SK-N-SH (cell line): ENCODE measurements at regions not wholly inside any gene's neighbourhood (a gene's known extent, or its start where the extent isn't known, plus 50 kb on each side); places are given as distances from the start of the nearest gene placed in this dataset.

ENCODE experiments used
- CTCF ChIA-PET: fragments of 300-600, 350-600 bp; formaldehyde crosslinking; extraction: SDS; loops from one replicate; lab custom pipeline; 2021; lab: Yijun Ruan, JAX
- POLR2A ChIA-PET: fragments of 350-600 bp; sonication (Branson Sonifier 250); formaldehyde crosslinking; extraction: SDS; loops from one replicate; lab custom pipeline; 2020; ENCODE audit warnings: antibody characterized with exemption, inconsistent platforms; lab: Yijun Ruan, JAX
- DNase-seq: peaks from one replicate; pipeline ENCODE4 v3.0.0; 2012
- H2AFZ ChIP-seq: fragments of 200-600 bp; sonication (generic); 2 replicates; pipeline ENCODE4 v1.8.1; 2016; ENCODE audit warnings: antibody characterized with exemption, mild to moderate bottlenecking, low read depth
- H3F3A ChIP-seq: fragments of 200-600 bp; sonication (generic); replicated peaks from 2 replicates; pipeline ENCODE3; 2016; ENCODE audit warnings: antibody characterized with exemption, mild to moderate bottlenecking; ENCODE audit not compliant: insufficient read depth
- H3K27ac ChIP-seq, 2 experiments: fragments of 200-500 bp in 1 of 2; fragments of 200-600 bp in 1 of 2; sonication (Bioruptor generic) in 1 of 2; sonication (generic), shearing (Covaris generic) in 1 of 2; 2 replicates each; pipeline versions ENCODE4 v1.5.1 to v1.6.1; 2014 to 2016; ENCODE audit warnings: low read depth in 2 of 2, inconsistent platforms in 1 of 2, low read length in 1 of 2, mild to moderate bottlenecking in 1 of 2, mixed read lengths in 1 of 2
- H3K27me3 ChIP-seq: fragments of 200-600 bp; sonication (generic), shearing (Covaris generic); 2 replicates; pipeline ENCODE4 v1.6.1; 2016; ENCODE audit warnings: mixed run types; ENCODE audit not compliant: insufficient read depth
- H3K36me3 ChIP-seq, 2 experiments: fragments of 200-500 bp in 1 of 2; fragments of 200-600 bp in 1 of 2; sonication (Bioruptor generic) in 1 of 2; sonication (generic) in 1 of 2; replicated peaks in 1 of 2; 2 replicates each; pipeline versions ENCODE3 to v1.5.1; 2014 to 2016; ENCODE audit warnings: low read length in 1 of 2, mild to moderate bottlenecking in 1 of 2; ENCODE audit not compliant: insufficient read depth in 2 of 2, control insufficient read depth in 1 of 2
- H3K4me1 ChIP-seq, 2 experiments: fragments of 200-500 bp in 1 of 2; fragments of 200-600 bp in 1 of 2; sonication (Bioruptor generic) in 1 of 2; sonication (generic), shearing (Covaris generic) in 1 of 2; 2 replicates each; pipeline versions ENCODE4 v1.5.1 to v1.6.1; 2014 to 2016; ENCODE audit warnings: low read depth in 1 of 2, low read length in 1 of 2, mixed run types in 1 of 2; ENCODE audit not compliant: insufficient read depth in 2 of 2, control insufficient read depth in 1 of 2
- H3K4me2 ChIP-seq: fragments of 200-600 bp; sonication (generic), shearing (Covaris generic); 2 replicates; pipeline ENCODE4 v1.6.1; 2017; ENCODE audit warnings: mixed run types
- H3K4me3 ChIP-seq, 2 experiments: fragments of 200-500 bp in 1 of 2; fragments of 200-600 bp in 1 of 2; sonication (Bioruptor generic) in 1 of 2; sonication (generic), shearing (Covaris generic) in 1 of 2; 2 replicates each; pipeline versions ENCODE4 v1.5.1 to v1.8.1; 2014 to 2016; ENCODE audit warnings: low read depth in 2 of 2, inconsistent platforms in 1 of 2, low read length in 1 of 2, mild to moderate bottlenecking in 1 of 2, mixed read lengths in 1 of 2, moderate library complexity in 1 of 2
- H3K79me2 ChIP-seq: fragments of 200-600 bp; sonication (generic); 2 replicates; pipeline ENCODE4 v1.8.1; 2017; ENCODE audit warnings: mild to moderate bottlenecking; ENCODE audit not compliant: insufficient read depth
- H3K9ac ChIP-seq: fragments of 200-600 bp; sonication (generic); 2 replicates; pipeline ENCODE4 v1.6.1; 2017; ENCODE audit warnings: mixed run types
- H3K9me2 ChIP-seq: fragments of 200-600 bp; sonication (generic); 2 replicates; pipeline ENCODE4 v1.6.1; 2017; ENCODE audit warnings: mixed run types
- H3K9me3 ChIP-seq: fragments of 200-600 bp; sonication (generic); 2 replicates; pipeline ENCODE4 v1.6.1; 2017; ENCODE audit warnings: mixed run types, mild to moderate bottlenecking, moderate library complexity
- H4K20me1 ChIP-seq: fragments of 200-600 bp; sonication (generic); 2 replicates; pipeline ENCODE4 v1.6.1; 2017; ENCODE audit warnings: mild to moderate bottlenecking, mixed run types; ENCODE audit not compliant: insufficient read depth
- CHD2 ChIP-seq: fragments of 150-350 bp; IDR thresholded peaks from 2 replicates; pipeline ENCODE4 v1.6.1; 2018; ENCODE audit warnings: low read length; ENCODE audit not compliant: partially characterized antibody
- EP300 ChIP-seq, 2 experiments: IDR thresholded peaks; 2 replicates each; pipeline versions ENCODE4 v1.4.0 to v1.6.1; 2012; ENCODE audit warnings: borderline replicate concordance in 1 of 2, low read depth in 1 of 2, low read length in 1 of 2
- EZH2phosphoT487 ChIP-seq: fragments of 200-600 bp; sonication (generic); IDR thresholded peaks from 2 replicates; pipeline ENCODE4 v1.6.1; 2017; ENCODE audit warnings: low read depth, mixed run types, mild to moderate bottlenecking, antibody characterized with exemption, moderate library complexity, borderline replicate concordance
- FOSL2 ChIP-seq: IDR thresholded peaks from 2 replicates; pipeline ENCODE4 v1.4.0; 2012; ENCODE audit warnings: low read depth, mild to moderate bottlenecking, moderate library complexity, borderline replicate concordance
- FOXJ3 ChIP-seq: sonication (generic); formaldehyde crosslinking; IDR thresholded peaks from 2 replicates; pipeline ENCODE4 v1.5.1; 2020; ENCODE audit warnings: mild to moderate bottlenecking, missing genetic modification reagents
- FOXM1 ChIP-seq: IDR thresholded peaks from 2 replicates; pipeline ENCODE4 v1.4.0; 2012; ENCODE audit warnings: low read depth, mild to moderate bottlenecking
- JUND ChIP-seq: IDR thresholded peaks from 2 replicates; pipeline ENCODE4 v1.4.0; 2012
- MEF2A ChIP-seq: IDR thresholded peaks from 2 replicates; pipeline ENCODE4 v1.4.0; 2012; ENCODE audit warnings: low read depth, borderline replicate concordance
- MXI1 ChIP-seq: IDR thresholded peaks from 2 replicates; pipeline ENCODE4 v1.6.1; 2012; ENCODE audit warnings: mild to moderate bottlenecking, low read depth, low read length, improper control_type of control experiment
- NFIC ChIP-seq: IDR thresholded peaks from 2 replicates; pipeline ENCODE4 v1.4.0; 2012; ENCODE audit warnings: borderline replicate concordance
- PBX3 ChIP-seq: IDR thresholded peaks from 2 replicates; pipeline ENCODE4; 2012
- RAD21 ChIP-seq: IDR thresholded peaks from 2 replicates; pipeline ENCODE4 v1.6.1; 2012; ENCODE audit warnings: mild to moderate bottlenecking, low read length
- RCOR1 ChIP-seq: fragments of 150-350 bp; IDR thresholded peaks from 2 replicates; pipeline ENCODE4 v1.6.1; 2017; ENCODE audit warnings: antibody characterized with exemption, low read length
- RXRA ChIP-seq: IDR thresholded peaks from 2 replicates; pipeline ENCODE4 v1.4.0; 2012; ENCODE audit warnings: low read depth, mild to moderate bottlenecking, borderline replicate concordance
- SIN3A ChIP-seq: IDR thresholded peaks from 2 replicates; pipeline ENCODE4 v1.6.1; 2012; ENCODE audit warnings: low read depth, mild to moderate bottlenecking, low read length, moderate library complexity, borderline replicate concordance
- SMC3 ChIP-seq: IDR thresholded peaks from 2 replicates; pipeline ENCODE4 v1.6.1; 2012; ENCODE audit warnings: low read depth, low read length, improper control_type of control experiment
- TCF12 ChIP-seq: IDR thresholded peaks from 2 replicates; pipeline ENCODE4 v1.4.0; 2012
- TEAD4 ChIP-seq: IDR thresholded peaks from 2 replicates; pipeline ENCODE4 v1.4.0; 2012; ENCODE audit warnings: mild to moderate bottlenecking, borderline replicate concordance; ENCODE audit not compliant: insufficient read depth
- USF1 ChIP-seq: IDR thresholded peaks from 2 replicates; pipeline ENCODE4 v1.4.0; 2012; ENCODE audit warnings: low read depth, borderline replicate concordance
- USF2 ChIP-seq: fragments of 150-350 bp; IDR thresholded peaks from 2 replicates; pipeline ENCODE4 v1.6.1; 2017; ENCODE audit warnings: antibody characterized with exemption, low read length, low read depth, borderline replicate concordance
- ZBTB33 ChIP-seq: IDR thresholded peaks from 2 replicates; pipeline ENCODE4 v1.4.0; 2012; ENCODE audit warnings: low read depth, borderline replicate concordance
- WGBS: methylation state at CpG from one replicate; pipeline ENCODE4 v1.1.6; 2017; ENCODE audit warnings: low lambda C conversion rate; 5-methylcytosine and 5-hydroxymethylcytosine counted together

GRCh38 chrX:113629326-113629725 lies 788.7 kb upstream of the AMOT start:
- DNase-seq: no peak
- H3K9me3 ChIP-seq: no peaks in the 10 kb centered on the region
- ChIA-PET POLR2A (no interaction called here), CTCF (no interaction called here)
- H3K9ac ChIP-seq: no peak overlapping the region
- H3K79me2 ChIP-seq: no peaks in the 10 kb centered on the region
- H3K4me3 ChIP-seq: no peak overlapping the region
- H3F3A ChIP-seq: no peaks in the 10 kb centered on the region
- 38% methylated on average over 3 of the region's 3 CpGs for WGBS
- no peaks in the 10 kb centered on the region for H3K4me1 ChIP-seq
- no peak overlapping the region for H3K27ac ChIP-seq
- no peaks in the 10 kb centered on the region for H4K20me1 ChIP-seq
- H3K9me2 ChIP-seq: no peaks in the 10 kb centered on the region
- no peak for TF ChIP-seq USF2
- no peak for TF ChIP-seq CHD2
- H3K27me3 ChIP-seq: no peaks in the 10 kb centered on the region
- no peak overlapping the region for H2AFZ ChIP-seq
- no peak overlapping the region for H3K4me2 ChIP-seq
- H3K36me3 ChIP-seq: no peaks in the 10 kb centered on the region

GRCh38 chrX:113594123-113594841 lies 753.7 kb upstream of the AMOT start:
- WGBS: 16% methylated on average over 6 of the region's 6 CpGs
- no peak overlapping the region for H3K27ac ChIP-seq
- no peak overlapping the region for H2AFZ ChIP-seq
- H3K9me2 ChIP-seq: no peaks in the 10 kb centered on the region
- H3K4me1 ChIP-seq: no peaks in the 10 kb centered on the region
- ChIA-PET POLR2A (no interaction called here), CTCF (no interaction called here)
- no peaks in the 10 kb centered on the region for H3K27me3 ChIP-seq
- DNase-seq: no peak
- no peaks in the 10 kb centered on the region for H3F3A ChIP-seq
- no peaks in the 10 kb centered on the region for H4K20me1 ChIP-seq
- no peaks in the 10 kb centered on the region for H3K36me3 ChIP-seq
- no peak overlapping the region for H3K4me2 ChIP-seq
- H3K79me2 ChIP-seq: no peaks in the 10 kb centered on the region
- H3K9ac ChIP-seq: no peak overlapping the region
- no peaks in the 10 kb centered on the region; the same call in 1 of the 2 replicates for H3K9me3 ChIP-seq
- H3K4me3 ChIP-seq: no peak overlapping the region
- TF ChIP-seq ZBTB33 (no peak), JUND (peak; percentile 31), TEAD4 (no peak), SMC3 (no peak), MXI1 (no peak), RXRA (0 out of 2 replicates have a peak, but pooled peaks have one; percentile 10), EP300 (IDR thresholded peaks at IDR 0.05; ENCODE audit: borderline replicate concordance in 1 of 2, low read depth in 1 of 2, low read length in 1 of 2) (peak in 1 of 2 experiments; percentile 60; a peak in 2 of 4 replicates), RCOR1 (no peak), PBX3 (peak; percentile 61), RAD21 (no peak), NFIC (no peak), FOXJ3 (CRISPR knock-in tag) (no peak), FOSL2 (0 out of 2 replicates have a peak, but pooled peaks have one; percentile 7), FOXM1 (no peak), SIN3A (no peak), MEF2A (no peak), EZH2phosphoT487 (no peak), USF1 (no peak), TCF12 (peak; percentile 63), USF2 (no peak)
